NCI-H146 (cell line): ENCODE measurements at regions not wholly inside any gene's neighbourhood (a gene's known extent, or its start where the extent isn't known, plus 50 kb on each side); places are given as distances from the start of the nearest gene placed in this dataset.

Source experiments
- DNase-seq: peaks from one replicate; lab custom pipeline; 2025; lab: John Stamatoyannopoulos, UW

DNA sequence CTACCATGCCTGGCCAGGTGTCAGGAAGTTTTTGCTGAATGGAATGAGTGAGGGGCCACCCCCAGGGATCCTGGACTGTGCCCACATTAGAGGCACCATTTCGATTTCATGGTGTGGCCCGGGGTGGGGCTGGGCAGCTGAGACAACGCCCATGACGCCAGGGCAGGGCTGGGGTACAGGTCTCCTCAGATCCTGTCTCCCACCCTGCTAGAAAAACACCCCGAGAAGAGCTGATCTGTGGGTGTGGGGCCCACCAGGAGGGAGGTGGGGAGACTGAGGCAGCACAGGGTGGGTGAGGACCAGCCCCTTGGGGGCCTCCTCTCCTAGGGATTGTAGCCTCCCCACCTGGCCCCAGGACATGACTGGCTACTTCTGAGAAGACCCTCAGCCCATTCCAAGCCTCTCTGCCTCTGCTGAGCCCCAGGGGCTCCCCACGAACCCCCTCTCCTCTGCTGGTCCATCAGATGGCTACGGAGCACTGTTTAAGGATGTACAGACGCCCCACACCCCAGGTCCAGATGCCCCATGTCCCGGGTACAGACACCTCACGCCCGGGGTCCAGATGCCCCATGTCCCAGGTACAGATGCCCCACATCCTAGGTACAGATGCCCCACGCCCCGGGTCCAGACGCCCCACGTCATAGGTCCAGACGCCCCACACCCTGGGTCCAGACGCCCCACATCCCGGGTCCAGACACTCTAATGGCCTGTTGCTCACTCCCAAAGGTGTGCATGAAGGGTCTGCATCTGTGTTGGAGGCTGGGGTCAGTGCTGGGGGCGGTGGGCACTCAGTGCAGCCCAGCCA lies 99.4 kb downstream of the MICALL2 start:
- no peak for DNase-seq

DNA sequence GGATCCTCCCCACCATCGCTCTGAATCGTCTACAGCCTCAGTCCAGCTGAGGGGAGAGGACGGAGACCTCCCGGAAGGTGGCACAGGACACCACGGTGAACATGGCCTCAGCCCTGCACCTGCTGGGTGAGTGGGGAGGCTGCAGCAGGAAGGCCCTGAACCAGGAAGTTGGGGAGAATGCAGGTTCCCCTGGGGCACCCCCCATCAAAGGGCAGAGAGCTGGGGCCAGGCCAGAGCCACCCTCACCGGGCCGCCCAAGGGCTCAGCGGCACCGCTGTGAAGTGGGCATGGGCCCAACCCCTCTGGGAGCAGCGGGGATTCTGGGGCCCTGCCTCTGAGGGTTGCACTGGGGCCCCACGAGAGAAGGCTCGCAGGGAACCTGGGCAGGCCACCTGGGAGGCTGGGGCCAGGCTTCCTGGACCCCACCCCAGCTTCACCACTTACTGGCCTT lies 98.7 kb downstream of the MICALL2 start:
- no peak for DNase-seq

GRCh38 chr7:1361016-1361755 lies 98.1 kb downstream of the MICALL2 start:
- DNase-seq, result no peak

DNA sequence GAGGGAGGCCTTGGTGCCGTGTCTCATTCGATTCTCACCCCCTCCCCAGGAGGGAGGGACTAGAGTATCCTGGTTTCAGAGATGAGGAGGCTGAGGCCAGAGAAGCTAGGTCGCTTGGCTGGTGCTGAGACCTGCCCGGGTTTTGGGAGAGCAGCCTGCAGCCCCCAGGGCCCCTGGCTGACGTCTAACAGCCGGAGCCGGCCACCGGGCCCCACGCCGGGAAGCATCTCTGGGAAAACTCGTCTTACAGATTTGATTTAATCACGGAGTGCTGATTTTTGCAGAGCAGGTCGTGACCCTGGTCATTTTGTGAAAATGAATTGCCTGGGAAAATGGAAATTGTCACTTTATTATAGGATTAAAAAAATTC lies 97.5 kb downstream of the MICALL2 start:
- no peak for DNase-seq

DNA sequence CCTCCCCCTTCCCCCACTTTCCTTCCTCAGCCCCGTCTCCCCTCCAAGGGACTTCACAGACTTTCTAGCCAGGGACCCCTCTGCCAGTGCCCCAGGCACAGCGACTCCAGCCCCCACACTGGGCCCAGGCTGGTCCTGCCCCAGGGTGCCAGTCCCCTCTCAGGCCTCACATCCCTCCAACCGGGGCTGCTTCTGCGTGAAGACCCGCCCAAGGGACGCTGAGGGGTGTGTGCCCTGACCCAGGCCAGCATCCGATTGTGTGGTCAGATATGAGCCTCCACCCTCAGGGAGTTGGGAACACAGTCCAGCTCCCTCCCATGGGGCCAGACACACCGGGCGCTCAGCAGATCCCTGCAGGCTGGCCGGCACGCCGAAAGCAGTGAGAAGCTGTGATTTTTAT lies 97.0 kb downstream of the MICALL2 start:
- DNase-seq, result no peak

GRCh38 chr7:1364068-1364905 lies 95.0 kb downstream of the MICALL2 start:
- no peak for DNase-seq

GRCh38 chr7:1364906-1365570 lies 94.2 kb downstream of the MICALL2 start:
- DNase-seq, result no peak

GRCh38 chr7:1365846-1366245 lies 93.4 kb downstream of the MICALL2 start:
- DNase-seq, result no peak

DNA sequence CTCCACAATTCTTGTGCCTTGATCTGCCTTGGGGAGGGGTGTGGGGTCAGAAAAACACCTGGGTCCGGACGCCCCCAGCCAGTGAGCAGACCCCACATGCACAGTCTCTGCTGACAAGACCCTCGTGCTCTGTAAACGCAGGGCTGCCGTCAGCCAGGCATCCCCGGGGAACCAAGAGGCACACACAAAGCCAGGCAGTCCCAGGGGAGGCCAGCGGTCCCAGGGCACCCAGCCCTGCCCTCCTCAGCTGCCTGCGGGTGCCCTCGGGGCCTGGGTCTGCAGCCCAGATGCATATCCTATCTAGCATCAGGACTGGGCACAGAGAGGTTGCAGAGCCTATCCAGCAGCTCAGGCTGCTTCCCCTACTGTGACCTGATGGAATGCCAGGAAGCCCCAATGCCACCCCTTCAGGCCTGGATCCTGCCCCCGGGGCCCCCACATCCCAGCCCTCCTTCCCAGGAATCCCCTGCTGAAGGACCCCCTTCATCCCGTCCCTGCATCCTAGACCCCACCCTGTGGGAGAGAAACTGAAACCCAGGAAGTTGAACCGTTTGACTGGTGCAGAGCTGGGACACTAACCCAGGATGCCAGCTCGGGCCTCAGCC lies 92.4 kb downstream of the MICALL2 start:
- no peak for DNase-seq

GRCh38 chr7:1367501-1368183 lies 91.6 kb downstream of the MICALL2 start:
- no peak for DNase-seq

DNA sequence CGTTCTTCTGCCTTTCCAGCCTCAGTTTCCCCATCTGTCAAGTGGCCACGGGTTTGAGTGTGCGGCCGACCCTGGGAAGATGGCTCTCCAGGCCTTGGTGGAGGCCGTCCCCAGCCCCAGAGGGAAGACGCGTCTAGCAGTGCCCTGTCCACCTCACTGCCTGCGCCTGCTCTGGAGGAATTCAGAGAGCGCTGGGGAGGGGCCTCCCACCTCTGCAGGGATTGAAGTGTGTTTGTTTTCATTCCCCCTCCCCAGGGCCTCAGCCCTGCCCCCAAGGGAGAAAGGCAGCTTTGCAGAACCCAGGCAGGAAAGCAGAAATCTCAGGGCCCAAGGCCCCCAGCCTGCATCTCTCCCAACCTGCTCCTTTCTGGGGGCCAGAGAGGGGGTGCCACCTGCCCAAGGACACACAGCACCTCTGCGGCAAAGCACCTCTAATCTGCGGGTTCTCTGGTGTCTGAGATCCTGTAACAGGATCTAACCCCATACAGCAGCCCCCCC lies 91.0 kb downstream of the MICALL2 start:
- DNase-seq, result no peak

- peak; percentile 60 for DNase-seq
Measured at GRCh38 chr7:1368682-1369571, 90.3 kb downstream of the MICALL2 start.

DNA sequence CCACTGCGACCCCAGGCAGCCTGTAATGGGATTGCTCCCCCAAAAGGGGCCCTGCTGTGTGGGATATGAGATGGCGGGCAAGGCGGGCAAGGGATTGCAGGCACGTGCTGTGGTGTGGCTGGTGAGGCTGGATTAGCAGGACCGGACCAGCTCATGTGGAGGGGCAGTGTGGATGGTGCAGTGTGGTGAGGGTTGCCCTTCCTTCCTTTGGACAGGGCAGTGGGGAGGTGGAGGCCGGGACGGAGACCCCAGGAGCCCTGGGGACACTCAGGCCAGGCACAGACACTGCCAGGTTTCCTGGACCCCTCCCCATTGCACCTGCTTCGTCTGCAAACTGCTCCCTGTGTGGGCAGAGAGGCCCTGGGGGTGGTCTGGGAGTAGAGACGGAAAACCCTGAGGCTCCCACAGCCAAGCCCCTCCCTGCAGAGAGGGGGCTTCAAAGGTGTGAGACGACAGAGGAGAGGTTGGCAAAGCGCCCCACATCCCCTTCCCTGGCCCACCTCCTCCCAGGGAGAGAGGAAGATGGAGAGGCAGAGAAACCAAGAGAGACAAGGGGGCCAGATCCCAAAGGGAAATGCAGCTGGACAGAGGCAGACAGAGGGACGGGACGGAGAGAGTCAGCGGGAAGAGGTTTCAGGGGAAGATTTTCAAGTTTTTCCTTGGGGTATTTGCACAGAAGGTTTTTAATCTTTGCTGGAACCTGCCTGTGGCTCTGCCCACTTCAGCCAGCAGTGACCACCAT lies 89.2 kb downstream of the MICALL2 start:
- DNase-seq, result no peak

- DNase-seq, result no peak
Measured at GRCh38 chr7:1370738-1371137, 88.5 kb downstream of the MICALL2 start.

GRCh38 chr7:1372063-1372462 lies 87.2 kb downstream of the MICALL2 start:
- no peak for DNase-seq

DNA sequence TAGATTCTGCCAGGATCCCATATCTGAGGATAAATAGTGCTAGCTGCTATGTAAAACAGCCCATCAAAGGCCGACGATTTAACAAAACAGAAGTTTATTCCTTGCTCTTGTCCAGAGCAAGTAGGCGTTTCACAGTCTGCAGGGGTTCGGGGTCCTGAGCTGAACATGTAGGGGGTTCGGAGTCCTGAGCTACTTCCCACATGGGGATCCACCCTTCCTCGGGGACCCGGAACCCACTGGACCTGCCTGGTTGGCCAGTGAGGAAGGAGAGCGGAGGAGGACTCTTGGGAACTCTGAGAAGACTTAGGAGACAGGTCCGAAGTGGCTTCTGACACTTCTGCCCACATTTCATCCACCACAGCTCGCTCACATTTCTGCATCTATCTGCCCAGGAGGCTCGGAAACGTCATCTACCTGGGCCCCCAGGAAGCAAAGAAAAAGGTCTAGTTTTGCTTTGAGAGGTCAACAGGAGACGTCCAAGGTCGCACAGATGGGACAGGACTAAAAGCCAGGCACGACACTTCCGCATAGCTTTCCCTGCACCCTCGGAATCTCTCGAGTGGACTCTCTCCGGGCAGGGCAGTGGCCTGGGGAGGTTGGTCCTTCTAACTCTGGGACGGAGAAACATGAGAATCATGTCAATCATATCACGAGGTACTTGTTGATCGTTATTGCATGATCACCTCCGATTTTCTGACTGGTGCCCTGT lies 86.4 kb downstream of the MICALL2 start:
- DNase-seq, result no peak

DNA sequence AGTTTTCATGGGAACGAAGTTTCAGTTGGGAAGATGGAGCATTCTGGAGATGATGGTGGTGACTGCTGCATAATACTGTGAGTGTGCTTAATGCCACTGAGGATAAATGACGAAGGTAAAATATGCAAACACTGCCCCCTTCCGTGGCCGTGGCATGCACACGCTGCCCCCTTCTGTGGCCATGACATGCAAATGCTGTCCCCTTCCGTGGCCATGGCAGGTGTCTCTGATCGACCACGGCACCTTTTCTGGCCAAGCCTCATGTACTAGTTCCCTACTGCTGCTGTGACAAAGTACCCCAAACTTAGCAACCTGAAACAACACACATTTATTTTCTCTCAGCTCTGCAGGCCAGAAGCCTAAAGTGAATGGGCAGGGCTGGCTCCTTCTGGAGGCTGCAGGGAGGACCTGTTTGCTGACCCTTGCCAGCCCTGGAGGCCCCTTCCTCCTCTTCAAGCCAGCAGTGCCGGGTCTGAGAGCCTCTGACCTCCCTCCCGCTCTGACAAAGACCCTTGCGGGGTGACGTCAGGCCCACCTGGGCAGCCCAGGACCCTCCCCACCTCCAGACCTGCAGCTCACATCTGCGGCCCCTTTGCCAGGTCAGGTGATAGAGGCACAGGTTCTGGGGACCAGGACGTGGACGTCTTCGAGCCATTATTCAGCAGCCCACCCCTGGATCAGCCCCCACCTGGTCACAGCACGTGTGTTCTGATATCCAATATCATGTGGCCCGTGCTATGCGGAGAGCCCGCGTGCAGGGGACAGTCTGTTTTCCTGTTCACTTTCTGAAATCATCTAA lies 82.0 kb downstream of the MICALL2 start:
- no peak for DNase-seq
